PC-9 (cell line): ENCODE measurements at regions not wholly inside any gene's neighbourhood (a gene's known extent, or its start where the extent isn't known, plus 50 kb on each side); places are given as distances from the start of the nearest gene placed in this dataset.

Experiments used
- BruUV-seq: library from RNA; stranded (reverse); fragments of 400-500 nt; replicated peaks from 2 replicates; lab custom pipeline; 2021; lab: Mats Ljungman, UMichigan
- CTCF ChIA-PET: fragments of 300-600 bp; sonication (Branson Sonifier 250); formaldehyde crosslinking; loops from one replicate; lab custom pipeline; 2022; ENCODE audit warnings: antibody characterized with exemption; lab: Charles Lee
- POLR2A ChIA-PET: fragments of 300-600 bp; sonication (Branson Sonifier 250); formaldehyde crosslinking; loops from one replicate; lab custom pipeline; 2022; ENCODE audit warnings: antibody characterized with exemption; ENCODE audit not compliant: unreplicated experiment; lab: Charles Lee
- DNase-seq, 2 experiments: peaks; one replicate each; pipeline versions ENCODE4 v3.0.0 to v3.0.0-alpha.2; 2015 to 2022; ENCODE audit warnings: mixed read lengths in 1 of 2
- H2AFZ ChIP-seq: fragments of 200-600 bp; sonication (generic); 2 replicates; pipeline ENCODE4 v1.8.1; 2017; ENCODE audit warnings: antibody characterized with exemption
- H3F3A ChIP-seq: fragments of 200-600 bp; sonication (generic); 2 replicates; pipeline ENCODE4 v1.8.1; 2017; ENCODE audit warnings: antibody characterized with exemption, mild to moderate bottlenecking, low read depth; ENCODE audit not compliant: insufficient read depth
- H3K27ac ChIP-seq: fragments of 200-600 bp; sonication (generic); 2 replicates; pipeline ENCODE4 v1.6.1; 2016; ENCODE audit warnings: mixed run types
- H3K27me3 ChIP-seq: fragments of 200-600 bp; sonication (generic); 2 replicates; pipeline ENCODE4 v1.6.1; 2016; ENCODE audit warnings: low read depth, mixed run types; ENCODE audit not compliant: insufficient read depth
- H3K36me3 ChIP-seq: fragments of 200-600 bp; sonication (generic); 2 replicates; pipeline ENCODE4 v1.6.1; 2016; ENCODE audit warnings: low read depth, mixed run types
- H3K4me1 ChIP-seq: fragments of 200-600 bp; sonication (generic); replicated peaks from 2 replicates; pipeline ENCODE4 v1.6.1; 2016; ENCODE audit warnings: mixed run types; ENCODE audit not compliant: insufficient read depth
- H3K4me2 ChIP-seq: fragments of 200-600 bp; sonication (generic); 2 replicates; pipeline ENCODE4 v1.6.1; 2017; ENCODE audit warnings: mixed run types
- H3K4me3 ChIP-seq: fragments of 200-600 bp; sonication (generic); 2 replicates; pipeline ENCODE4 v1.6.1; 2016; ENCODE audit warnings: mixed run types
- H3K79me2 ChIP-seq: fragments of 200-600 bp; sonication (generic); 2 replicates; pipeline ENCODE4 v1.6.1; 2017; ENCODE audit warnings: low read depth, mixed run types
- H3K9me2 ChIP-seq: fragments of 200-600 bp; sonication (generic); 2 replicates; pipeline ENCODE4 v1.8.1; 2017; ENCODE audit warnings: mild to moderate bottlenecking; ENCODE audit not compliant: insufficient read depth
- H3K9me3 ChIP-seq: fragments of 200-600 bp; sonication (generic); 2 replicates; pipeline ENCODE4 v1.8.1; 2016; ENCODE audit warnings: low read depth; ENCODE audit not compliant: insufficient read depth
- H4K20me1 ChIP-seq: fragments of 200-600 bp; sonication (generic); 2 replicates; pipeline ENCODE4 v1.8.1; 2017; ENCODE audit not compliant: insufficient read depth
- EZH2 ChIP-seq: fragments of 200-600 bp; sonication (generic); IDR thresholded peaks from 2 replicates; pipeline ENCODE4 v1.8.0; 2017; ENCODE audit warnings: antibody characterized with exemption, low read depth
- intact Hi-C: fragments of 100-400 bp; cut with micrococcal nuclease; formaldehyde crosslinking; loops from one replicate; pipeline ENCODE4 v1.10.0; 2022; ENCODE audit not compliant: unreplicated experiment
- TF ChIP-seq, protein P1 (sequence below): fragments of 200-600 bp; sonication (generic); conservative IDR thresholded peaks from 2 replicates; pipeline ENCODE4 v1.6.1; 2017; ENCODE audit warnings: mixed run types, antibody characterized with exemption, mild to moderate bottlenecking, moderate library complexity

DNA sequence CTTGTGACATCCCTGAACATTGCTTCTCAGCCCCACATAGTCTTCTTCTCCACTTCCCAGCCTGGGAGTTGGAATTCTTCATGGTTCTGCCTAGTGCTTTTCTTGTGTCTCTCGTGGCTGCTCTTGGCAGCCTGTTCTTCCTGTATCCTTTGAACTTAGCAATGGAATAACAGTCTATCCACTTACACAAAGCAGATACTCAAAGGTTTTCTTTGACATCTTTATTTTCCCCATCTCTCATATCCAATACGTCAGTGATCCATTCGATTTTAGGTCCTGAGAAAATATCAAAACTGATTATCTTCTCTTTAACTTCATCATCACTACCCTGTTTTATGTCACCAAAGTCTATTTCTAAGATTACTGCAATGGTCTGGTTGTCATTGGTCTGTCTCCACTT lies 1091.2 kb upstream of the PIK3C3 start:
- Histone ChIP-seq H3K4me1 (peaks cover 17% of the 10 kb centered on the region), H3K79me2 (no peaks in the 10 kb centered on the region), H3K36me3 (no peaks in the 10 kb centered on the region), H3F3A (peaks cover 5% of the 10 kb centered on the region; the same call in 1 of the 2 replicates), H3K27ac (no peak overlapping the region), H3K9me2 (no peaks in the 10 kb centered on the region), H3K27me3 (no peaks in the 10 kb centered on the region), H2AFZ (no peak overlapping the region), H3K9me3 (no peaks in the 10 kb centered on the region), H3K4me3 (no peak overlapping the region), H3K4me2 (no peak overlapping the region), H4K20me1 (no peaks in the 10 kb centered on the region)
- CTCF ChIA-PET: no interaction called here
- intact Hi-C loops: no loop called here
- BruUV-seq: no TSS peak
- no peak for DNase-seq
- TF ChIP-seq, protein P1, sequence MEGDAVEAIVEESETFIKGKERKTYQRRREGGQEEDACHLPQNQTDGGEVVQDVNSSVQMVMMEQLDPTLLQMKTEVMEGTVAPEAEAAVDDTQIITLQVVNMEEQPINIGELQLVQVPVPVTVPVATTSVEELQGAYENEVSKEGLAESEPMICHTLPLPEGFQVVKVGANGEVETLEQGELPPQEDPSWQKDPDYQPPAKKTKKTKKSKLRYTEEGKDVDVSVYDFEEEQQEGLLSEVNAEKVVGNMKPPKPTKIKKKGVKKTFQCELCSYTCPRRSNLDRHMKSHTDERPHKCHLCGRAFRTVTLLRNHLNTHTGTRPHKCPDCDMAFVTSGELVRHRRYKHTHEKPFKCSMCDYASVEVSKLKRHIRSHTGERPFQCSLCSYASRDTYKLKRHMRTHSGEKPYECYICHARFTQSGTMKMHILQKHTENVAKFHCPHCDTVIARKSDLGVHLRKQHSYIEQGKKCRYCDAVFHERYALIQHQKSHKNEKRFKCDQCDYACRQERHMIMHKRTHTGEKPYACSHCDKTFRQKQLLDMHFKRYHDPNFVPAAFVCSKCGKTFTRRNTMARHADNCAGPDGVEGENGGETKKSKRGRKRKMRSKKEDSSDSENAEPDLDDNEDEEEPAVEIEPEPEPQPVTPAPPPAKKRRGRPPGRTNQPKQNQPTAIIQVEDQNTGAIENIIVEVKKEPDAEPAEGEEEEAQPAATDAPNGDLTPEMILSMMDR: no peak
- TF ChIP-seq EZH2: no peak
- POLR2A ChIA-PET: no interaction called here

DNA sequence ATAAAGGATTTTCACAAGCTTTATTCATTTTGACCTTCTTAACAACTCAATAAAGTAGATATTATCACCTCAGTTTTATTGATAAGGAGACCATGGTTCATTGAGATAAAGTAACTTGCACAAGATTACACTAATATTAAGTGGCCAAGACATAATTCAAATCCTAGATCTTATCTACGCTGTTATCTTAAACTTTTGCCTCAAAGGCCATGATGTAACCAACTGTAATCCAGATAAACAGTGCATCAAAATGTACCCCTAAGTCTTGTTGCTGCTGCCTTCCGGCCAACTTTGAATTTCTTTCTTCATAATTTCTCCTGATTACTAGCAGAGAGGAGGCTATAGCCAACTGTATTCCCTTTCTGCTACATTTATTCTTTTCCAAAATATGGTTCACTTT lies 1094.8 kb upstream of the PIK3C3 start:
- no peaks in the 10 kb centered on the region for H3K9me3 ChIP-seq
- no peak overlapping the region for H3K27ac ChIP-seq
- H4K20me1 ChIP-seq: no peaks in the 10 kb centered on the region
- ChIA-PET CTCF (no interaction called here), POLR2A (no interaction called here)
- H3K9me2 ChIP-seq: no peaks in the 10 kb centered on the region
- H3K79me2 ChIP-seq: no peaks in the 10 kb centered on the region
- H3K36me3 ChIP-seq: no peaks in the 10 kb centered on the region
- H3F3A ChIP-seq: no peaks in the 10 kb centered on the region
- no peak for TF ChIP-seq EZH2
- TF ChIP-seq, protein P1: no peak
- BruUV-seq: no TSS peak
- no peak overlapping the region for H3K4me3 ChIP-seq
- no peaks in the 10 kb centered on the region for H3K27me3 ChIP-seq
- H2AFZ ChIP-seq: no peak overlapping the region
- H3K4me1 ChIP-seq: no peaks in the 10 kb centered on the region
- intact Hi-C loops: no loop called here
- H3K4me2 ChIP-seq: no peak overlapping the region
- DNase-seq: no peak

DNA sequence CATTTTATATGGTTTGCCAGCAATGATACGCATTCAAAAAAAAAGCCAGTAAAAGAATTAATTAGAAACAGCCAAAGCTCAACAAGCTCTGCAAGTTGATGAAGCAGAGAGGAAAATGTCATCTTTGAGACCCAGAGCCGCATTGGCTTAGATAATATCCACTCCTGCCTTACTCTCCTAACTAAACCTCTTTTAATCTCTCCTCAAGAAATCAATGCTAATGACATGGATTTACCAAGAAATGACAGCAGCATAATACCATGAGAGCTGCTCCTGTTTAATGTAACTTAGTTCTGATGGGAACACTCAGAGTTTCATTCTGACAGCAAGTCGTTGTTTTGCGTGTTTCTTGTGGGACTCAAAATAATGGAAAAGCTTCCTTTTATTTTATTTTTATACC lies 1099.4 kb upstream of the PIK3C3 start:
- POLR2A ChIA-PET: no interaction called here
- intact Hi-C loops: no loop called here
- H3K4me1 ChIP-seq: peaks cover 5% of the 10 kb centered on the region; the same call in 1 of the 2 replicates
- H3K9me2 ChIP-seq: no peaks in the 10 kb centered on the region
- no peak overlapping the region for H3K27ac ChIP-seq
- H3K27me3 ChIP-seq: no peaks in the 10 kb centered on the region
- H3K4me3 ChIP-seq: no peak overlapping the region
- TF ChIP-seq, protein P1: no peak
- TF ChIP-seq EZH2: no peak
- no peak for DNase-seq
- no peaks in the 10 kb centered on the region for H3F3A ChIP-seq
- H3K79me2 ChIP-seq: no peaks in the 10 kb centered on the region
- BruUV-seq: no TSS peak
- CTCF ChIA-PET: no interaction called here
- no peak overlapping the region for H3K4me2 ChIP-seq
- no peaks in the 10 kb centered on the region for H4K20me1 ChIP-seq
- H2AFZ ChIP-seq: no peak overlapping the region
- no peaks in the 10 kb centered on the region for H3K36me3 ChIP-seq
- H3K9me3 ChIP-seq: no peaks in the 10 kb centered on the region
